AG09309 (cell line): ENCODE measurements at regions not wholly inside any gene's neighbourhood (a gene's known extent, or its start where the extent isn't known, plus 50 kb on each side); places are given as distances from the start of the nearest gene placed in this dataset.
"Not testable (repeated sequence)": the region's sequence is repeated elsewhere in the genome, so short reads cannot be mapped to it uniquely, and the experiment has no call there.

Experiments used
- DNase-seq: peaks from one replicate; pipeline ENCODE4 v3.0.0-alpha.2; 2010; ENCODE audit warnings: low read depth
- H3K4me3 ChIP-seq: 2 replicates; pipeline ENCODE4 v1.5.1; 2011; ENCODE audit warnings: mild to moderate bottlenecking, low read depth, low read length, moderate library complexity; ENCODE audit not compliant: control insufficient read depth
- CTCF ChIP-seq: IDR thresholded peaks from 2 replicates; pipeline ENCODE4 v1.5.1; 2011; ENCODE audit warnings: mild to moderate bottlenecking, low read depth, low read length, inconsistent platforms; ENCODE audit not compliant: insufficient read depth, control insufficient read depth; ENCODE audit errors: missing control alignments

- DNase-seq, H3K4me3 ChIP-seq: not testable (repeated sequence)
Measured at GRCh38 chr2:91877658-91878210, 2993.5 kb upstream of the TEKT4 start.

- not testable (repeated sequence) for DNase-seq, H3K4me3 ChIP-seq
- peak; percentile 41 for TF ChIP-seq CTCF
Measured at GRCh38 chr2:91895091-91895490, 2976.1 kb upstream of the TEKT4 start.

- not testable (repeated sequence) for H3K4me3 ChIP-seq, DNase-seq
Measured at GRCh38 chr2:91917602-91918001, 2953.6 kb upstream of the TEKT4 start.
